A549 (cell line): ENCODE measurements at regions not wholly inside any gene's neighbourhood (a gene's known extent, or its start where the extent isn't known, plus 50 kb on each side); places are given as distances from the start of the nearest gene placed in this dataset.
A peak's percentile ranks its signal among the peaks of the same experiment; 100 is the strongest.

Source experiments
- CTCF ChIP-seq: fragments of >200 bp; sonication (Bioruptor Twin); formaldehyde crosslinking; IDR thresholded peaks from 3 replicates; pipeline ENCODE4 v1.5.1; 2016
- EP300 ChIP-seq, 2 experiments: fragments of >200 bp; sonication (Bioruptor Twin); formaldehyde crosslinking; IDR thresholded peaks; 2 replicates in 1 of 2; 3 replicates in 1 of 2; pipeline ENCODE4 v1.6.1; 2016 to 2017
- JUN ChIP-seq, 2 experiments: fragments of >200 bp; sonication (Bioruptor Twin); formaldehyde crosslinking; IDR thresholded peaks; 2 replicates in 1 of 2; 3 replicates in 1 of 2; pipeline ENCODE4 v1.6.1; 2016 to 2017
- MYC ChIP-seq: IDR thresholded peaks from 2 replicates; pipeline ENCODE4 v1.6.1; 2012; ENCODE audit warnings: mild to moderate bottlenecking, inconsistent platforms, low read length, improper control_type of control experiment, borderline replicate concordance
- PHF8 ChIP-seq: fragments of 200-600 bp; sonication (generic); IDR thresholded peaks from 2 replicates; pipeline ENCODE4 v1.6.1; 2016; ENCODE audit warnings: low read depth, mild to moderate bottlenecking, antibody characterized with exemption, moderate library complexity, borderline replicate concordance
- POLR2A ChIP-seq: IDR thresholded peaks from 2 replicates; pipeline ENCODE4 v1.6.1; 2012; ENCODE audit warnings: mild to moderate bottlenecking, low read length
- REST ChIP-seq: fragments of 200-600 bp; sonication (generic); IDR thresholded peaks from 2 replicates; pipeline ENCODE4 v1.6.1; 2016; ENCODE audit warnings: antibody characterized with exemption, mild to moderate bottlenecking, moderate library complexity

GRCh38 chr10:21278491-21279216 lies 246.8 kb downstream of the SKIDA1 start:
- TF ChIP-seq JUN (IDR thresholded peaks at IDR 0.05) = no peak
- peak; percentile 88 for TF ChIP-seq CTCF
- no peak for TF ChIP-seq POLR2A
- no peak for TF ChIP-seq PHF8
- no peak for TF ChIP-seq REST
- no peak for TF ChIP-seq EP300 (IDR thresholded peaks at IDR 0.05)
- no peak for TF ChIP-seq MYC
